ENCODE measurements at regions not wholly inside any gene's neighbourhood (a gene's known extent, or its start where the extent isn't known, plus 50 kb on each side); places are given as distances from the start of the nearest gene placed in this dataset.
"Not testable (repeated sequence)": the region's sequence is repeated elsewhere in the genome, so short reads cannot be mapped to it uniquely, and the experiment has no call there.

DNA sequence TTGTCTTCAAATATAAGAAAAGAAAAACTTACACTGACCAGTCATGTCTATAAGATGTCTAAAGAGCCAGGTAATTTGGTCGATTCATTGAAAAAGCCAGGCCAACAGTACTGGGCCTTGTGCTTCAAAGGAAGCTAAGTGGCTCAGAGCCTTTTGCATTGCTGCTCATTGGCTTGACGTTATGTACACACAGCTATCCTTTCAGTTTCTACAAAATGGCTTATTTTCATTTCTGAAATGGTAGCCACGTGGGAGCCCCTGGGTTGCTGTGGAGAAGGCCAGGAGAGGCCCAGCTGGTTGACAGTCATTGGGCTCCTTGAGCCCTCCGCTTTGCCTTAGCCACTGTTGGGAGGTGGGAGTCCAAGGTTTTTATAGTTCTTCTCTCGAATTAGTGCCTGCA, 199.1 kb upstream of the CXorf66 start:
- Mint-ChIP-seq H3K36me3 (ENCODE audit: insufficient read depth) (no peaks in the 10 kb centered on the region), H3K4me1 (ENCODE audit: low read depth) (no peaks in the 10 kb centered on the region), H3K9me3 (no peaks in the 10 kb centered on the region), H3K27me3 (ENCODE audit: low read depth) (no peaks in the 10 kb centered on the region), H3K4me3 (no peak overlapping the region)
- DNase-seq = no peak
- no peak for ATAC-seq

DNA sequence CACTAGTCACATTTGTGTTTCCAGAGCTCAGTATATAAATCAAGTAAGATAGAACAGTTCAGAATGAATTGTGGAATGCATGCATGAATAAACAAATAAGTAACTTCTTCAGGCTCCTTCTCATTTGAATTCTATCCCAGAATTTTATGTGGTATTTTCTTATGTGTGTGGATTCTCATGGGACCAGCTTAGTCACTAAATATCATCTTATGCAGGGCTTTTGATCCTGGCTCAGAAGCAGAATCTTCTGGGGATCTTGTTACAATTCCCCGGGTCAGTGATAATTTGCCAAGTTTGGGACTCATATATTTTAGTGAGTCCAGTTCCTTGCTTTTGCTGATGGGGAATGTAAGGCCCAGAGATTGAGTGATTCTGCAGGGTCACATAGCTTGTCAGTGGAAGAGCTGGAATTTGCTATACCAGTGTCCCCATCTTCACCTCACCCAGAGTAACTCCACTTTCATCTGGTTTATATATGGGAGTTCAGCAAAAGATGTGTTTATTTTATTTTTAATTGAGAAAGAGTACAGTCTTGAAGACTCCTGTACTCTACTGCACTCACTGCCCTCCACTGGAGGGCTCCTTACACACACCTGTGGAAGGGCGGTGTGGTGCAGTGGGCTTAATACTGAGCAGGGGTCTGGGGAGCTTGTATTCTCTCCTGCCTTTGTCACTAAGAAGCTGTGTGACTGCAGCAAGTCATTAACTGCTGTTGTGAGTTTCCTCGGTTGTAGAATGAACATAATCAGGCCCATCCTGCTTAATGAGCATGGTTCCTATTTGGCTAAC, 198.2 kb upstream of the CXorf66 start:
- Mint-ChIP-seq H3K9me3 (no peaks in the 10 kb centered on the region), H3K36me3 (ENCODE audit: insufficient read depth) (no peaks in the 10 kb centered on the region), H3K4me3 (no peak overlapping the region), H3K27me3 (ENCODE audit: low read depth) (no peaks in the 10 kb centered on the region), H3K4me1 (ENCODE audit: low read depth) (no peaks in the 10 kb centered on the region)
- DNase-seq (no peak), ATAC-seq (no peak)

DNA sequence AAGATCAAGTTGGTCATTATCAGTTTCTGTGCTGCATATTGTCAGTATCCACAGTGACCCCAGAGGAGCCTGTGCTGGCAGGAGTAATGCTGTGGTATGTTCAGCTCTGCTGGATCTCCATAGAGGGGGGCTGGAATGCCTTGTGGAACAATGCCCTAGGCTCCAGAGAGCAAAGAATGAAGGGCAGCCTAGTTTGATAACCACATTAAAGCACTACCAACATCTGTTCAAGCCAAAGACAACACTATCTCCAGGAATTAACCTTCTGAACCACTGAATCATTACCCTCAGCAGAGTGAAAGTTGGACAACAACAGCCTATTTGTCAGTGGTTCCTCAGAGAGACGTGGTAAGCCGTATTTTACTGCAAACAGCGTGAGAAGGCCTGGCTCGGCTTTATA, 192.3 kb upstream of the CXorf66 start:
- Mint-ChIP-seq H3K36me3 (ENCODE audit: insufficient read depth) (no peaks in the 10 kb centered on the region), H3K27me3 (ENCODE audit: low read depth) (no peaks in the 10 kb centered on the region), H3K4me1 (ENCODE audit: low read depth) (no peaks in the 10 kb centered on the region), H3K4me3 (no peak overlapping the region), H3K9me3 (no peaks in the 10 kb centered on the region)
- ATAC-seq (no peak), DNase-seq (no peak)

DNA sequence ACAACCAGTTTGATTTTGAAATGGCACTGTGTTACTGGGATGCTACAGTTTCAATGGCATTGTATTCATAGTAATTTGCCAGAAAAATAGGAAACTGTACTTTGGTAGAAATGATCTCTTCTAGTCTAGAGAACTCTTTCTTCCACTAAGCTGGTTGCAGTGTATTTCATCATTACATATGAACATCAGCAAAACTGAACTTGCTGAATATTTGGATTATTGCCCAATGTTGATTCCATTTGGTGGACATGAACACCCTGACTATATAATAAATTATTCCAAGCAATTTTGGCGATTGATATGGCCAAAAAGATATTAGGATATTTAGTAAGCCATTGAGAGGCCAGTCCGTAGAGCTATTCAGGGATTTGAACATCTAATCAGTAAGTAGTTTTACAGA, 191.8 kb upstream of the CXorf66 start:
- Mint-ChIP-seq H3K4me3 (no peak overlapping the region), H3K4me1 (ENCODE audit: low read depth) (no peaks in the 10 kb centered on the region), H3K36me3 (ENCODE audit: insufficient read depth) (no peaks in the 10 kb centered on the region), H3K27me3 (ENCODE audit: low read depth) (no peaks in the 10 kb centered on the region), H3K9me3 (no peaks in the 10 kb centered on the region)
- DNase-seq (no peak), ATAC-seq (no peak)

DNA sequence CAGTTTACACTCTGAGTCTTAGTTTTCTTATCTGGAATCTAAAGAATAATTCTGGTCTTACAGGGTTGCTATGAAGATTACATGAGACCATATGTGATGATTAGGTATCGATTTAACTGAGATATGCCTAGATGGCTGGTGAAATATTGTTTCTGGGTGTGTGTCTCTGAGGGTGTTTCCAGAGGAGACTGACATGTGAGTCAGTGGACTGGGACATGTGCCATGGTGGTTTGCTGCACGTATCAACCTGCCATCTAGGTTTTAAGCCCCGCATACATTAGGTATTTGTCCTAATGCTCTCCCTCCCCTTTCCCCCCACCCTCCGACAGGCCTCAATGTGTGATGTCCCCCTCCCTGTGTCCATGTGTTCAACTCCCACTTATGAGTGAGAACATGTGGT, 186.0 kb upstream of the CXorf66 start:
- Mint-ChIP-seq H3K4me1 (ENCODE audit: low read depth) (no peaks in the 10 kb centered on the region), H3K27me3 (ENCODE audit: low read depth) (no peaks in the 10 kb centered on the region), H3K4me3 (no peak overlapping the region), H3K36me3 (ENCODE audit: insufficient read depth) (no peaks in the 10 kb centered on the region), H3K9me3 (no peaks in the 10 kb centered on the region)
- no peak for DNase-seq
- ATAC-seq = no peak

DNA sequence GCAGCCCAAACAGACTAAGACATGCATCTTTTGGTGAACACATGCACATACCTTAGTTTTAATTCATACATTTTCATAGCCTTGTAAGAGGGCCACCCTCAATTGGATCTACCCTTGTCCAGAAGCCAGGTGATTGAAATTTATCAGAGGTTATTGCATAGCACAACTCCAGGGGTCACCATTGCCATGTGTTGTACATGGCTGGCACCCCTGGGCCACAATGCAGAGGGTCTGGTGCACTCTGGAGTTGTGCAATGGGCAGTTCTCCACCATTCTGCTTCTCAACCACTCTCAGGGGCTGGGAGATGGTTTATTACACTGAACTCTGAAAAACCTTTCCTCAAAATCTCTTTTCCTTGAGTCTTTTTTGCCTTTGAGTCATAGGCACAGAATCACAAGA, 184.4 kb upstream of the CXorf66 start:
- DNase-seq = no peak
- ATAC-seq = no peak
- H3K4me3 Mint-ChIP-seq = no peak overlapping the region
- H3K4me1 Mint-ChIP-seq (ENCODE audit: low read depth) = no peaks in the 10 kb centered on the region
- H3K9me3 Mint-ChIP-seq = no peaks in the 10 kb centered on the region
- no peaks in the 10 kb centered on the region for H3K36me3 Mint-ChIP-seq (ENCODE audit: insufficient read depth)
- H3K27me3 Mint-ChIP-seq (ENCODE audit: low read depth) = no peaks in the 10 kb centered on the region

DNA sequence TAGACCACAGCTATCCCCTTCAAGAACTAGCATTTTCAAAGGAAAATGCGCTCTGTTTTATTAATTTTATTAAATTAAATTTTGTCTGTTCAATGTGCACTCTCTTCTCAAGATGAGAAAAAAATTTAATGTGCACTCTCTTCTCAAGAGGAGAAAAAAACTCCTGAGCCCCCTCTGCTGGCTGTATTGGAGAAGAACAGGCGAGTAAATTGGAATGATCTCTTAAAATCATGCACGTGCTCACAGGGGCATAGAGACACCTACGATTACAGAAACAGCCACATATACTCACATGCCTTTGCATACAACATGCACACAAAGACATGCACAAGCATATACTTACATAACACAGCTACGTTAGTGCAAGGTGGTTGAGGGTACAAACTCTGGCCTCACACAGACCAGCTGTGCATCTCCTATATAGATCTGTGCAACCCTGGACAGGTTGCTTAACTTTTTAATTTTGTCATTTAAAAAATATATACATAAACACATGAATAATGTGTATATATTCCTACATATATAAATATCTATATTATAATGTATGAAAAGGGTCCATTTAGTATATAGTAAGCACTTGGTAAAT, 176.2 kb upstream of the CXorf66 start:
- Mint-ChIP-seq H3K4me3 (no peak overlapping the region), H3K27me3 (ENCODE audit: low read depth) (no peaks in the 10 kb centered on the region)

DNA sequence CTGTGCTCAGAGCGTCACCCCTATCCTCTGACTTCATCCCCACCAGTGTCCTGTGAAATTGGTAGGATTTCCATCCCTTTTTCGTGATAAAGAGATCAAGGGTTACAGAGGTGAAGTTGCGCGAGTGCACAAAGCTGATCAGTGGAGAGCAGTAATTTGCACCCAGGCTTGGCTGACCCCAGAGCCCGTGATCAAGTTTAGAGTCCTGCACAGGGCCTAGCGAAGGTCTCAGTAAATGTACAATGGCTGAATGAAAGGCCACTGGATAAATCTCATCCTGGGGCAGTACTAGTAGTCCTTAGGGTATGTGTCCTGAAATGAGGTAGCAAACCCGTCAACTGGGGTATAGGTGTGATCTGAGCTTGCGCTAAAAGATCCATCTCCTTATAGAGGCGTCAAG, 173.2 kb upstream of the CXorf66 start:
- H3K27me3 Mint-ChIP-seq (ENCODE audit: low read depth); ATAC-seq; H3K9me3 Mint-ChIP-seq; H3K4me1 Mint-ChIP-seq (ENCODE audit: low read depth); H3K4me3 Mint-ChIP-seq; H3K36me3 Mint-ChIP-seq (ENCODE audit: insufficient read depth); DNase-seq: not testable (repeated sequence)

More for the DNA sequence above, 176.2 kb upstream of the CXorf66 start:
- Mint-ChIP-seq H3K4me1 (ENCODE audit: low read depth) (no peaks in the 10 kb centered on the region), H3K36me3 (ENCODE audit: insufficient read depth) (no peaks in the 10 kb centered on the region), H3K9me3 (no peaks in the 10 kb centered on the region)
- DNase-seq (no peak), ATAC-seq (peak in 1 of 2 donors; percentile 25)

DNA sequence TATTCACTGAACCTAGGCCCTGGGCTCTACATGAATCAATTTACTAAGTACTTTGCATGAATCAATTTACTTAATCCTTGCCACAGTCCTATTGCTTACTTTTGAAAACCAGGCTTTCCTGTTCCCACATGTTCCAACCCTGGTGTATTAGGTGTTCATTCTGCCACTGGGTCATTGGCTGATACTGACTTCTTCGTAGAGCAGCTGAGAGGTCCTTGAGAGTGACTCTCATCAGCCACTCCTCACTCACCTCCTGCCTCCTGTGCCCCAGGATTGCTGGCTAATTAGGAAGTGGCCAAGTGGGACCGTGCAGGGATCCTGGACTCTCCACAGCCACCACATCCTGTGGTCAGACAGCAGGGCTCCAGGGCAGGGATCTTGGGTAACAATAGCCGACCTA, 172.7 kb upstream of the CXorf66 start:
- not testable (repeated sequence) for H3K9me3 Mint-ChIP-seq; H3K4me3 Mint-ChIP-seq; ATAC-seq; H3K27me3 Mint-ChIP-seq (ENCODE audit: low read depth); DNase-seq; H3K36me3 Mint-ChIP-seq (ENCODE audit: insufficient read depth); H3K4me1 Mint-ChIP-seq (ENCODE audit: low read depth)

DNA sequence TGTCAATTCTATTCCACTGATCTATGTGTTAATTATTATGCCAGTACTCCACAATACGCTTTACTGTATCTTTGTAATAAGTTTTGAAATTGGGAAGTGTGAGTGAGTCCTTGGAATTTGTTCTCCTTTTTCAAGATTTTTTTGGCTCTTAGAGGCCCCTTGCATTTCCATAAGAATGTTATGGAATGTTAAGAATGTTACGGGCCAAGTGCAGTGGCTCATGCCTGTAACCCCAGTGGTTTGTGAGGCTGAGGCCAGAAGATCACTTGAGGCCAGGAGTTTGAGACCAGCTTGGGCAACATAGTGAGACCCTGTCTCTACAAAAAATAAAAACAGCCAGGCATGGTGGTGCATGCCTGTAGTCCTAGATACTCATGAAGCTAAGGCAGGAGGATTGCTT, 167.6 kb upstream of the CXorf66 start:
- DNase-seq (no peak), ATAC-seq (no peak)
- H3K4me1 Mint-ChIP-seq (ENCODE audit: low read depth) = no peaks in the 10 kb centered on the region
- H3K4me3 Mint-ChIP-seq = no peak overlapping the region
- H3K27me3 Mint-ChIP-seq (ENCODE audit: low read depth) = no peaks in the 10 kb centered on the region
- no peaks in the 10 kb centered on the region for H3K9me3 Mint-ChIP-seq
- H3K36me3 Mint-ChIP-seq (ENCODE audit: insufficient read depth) = no peaks in the 10 kb centered on the region

DNA sequence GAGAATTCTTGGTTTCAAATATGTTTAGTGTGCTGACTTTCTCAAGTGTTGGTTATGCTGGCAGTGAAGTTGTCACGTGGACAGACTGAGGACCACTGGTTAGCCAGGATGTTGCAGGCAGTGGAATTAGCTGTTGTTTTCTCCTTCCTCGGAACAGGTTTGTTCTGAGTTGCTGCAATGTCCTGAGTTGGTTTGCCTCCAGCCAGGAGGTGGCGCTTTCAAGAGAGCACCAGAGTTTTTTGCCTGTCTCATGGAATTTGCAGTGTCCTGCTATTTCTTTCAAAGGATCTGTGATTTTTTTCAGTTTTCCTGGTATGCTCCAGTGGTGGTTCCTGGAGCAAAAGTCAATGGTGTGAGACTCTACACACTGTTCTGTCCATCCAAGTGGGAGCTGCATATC, 158.1 kb upstream of the CXorf66 start:
- ATAC-seq = no peak
- H3K4me1 Mint-ChIP-seq (ENCODE audit: low read depth) = no peaks in the 10 kb centered on the region
- H3K4me3 Mint-ChIP-seq = no peak overlapping the region
- no peaks in the 10 kb centered on the region for H3K36me3 Mint-ChIP-seq (ENCODE audit: insufficient read depth)
- no peaks in the 10 kb centered on the region for H3K9me3 Mint-ChIP-seq
- peaks cover 4% of the 10 kb centered on the region for H3K27me3 Mint-ChIP-seq (ENCODE audit: low read depth)
- DNase-seq = no peak

DNA sequence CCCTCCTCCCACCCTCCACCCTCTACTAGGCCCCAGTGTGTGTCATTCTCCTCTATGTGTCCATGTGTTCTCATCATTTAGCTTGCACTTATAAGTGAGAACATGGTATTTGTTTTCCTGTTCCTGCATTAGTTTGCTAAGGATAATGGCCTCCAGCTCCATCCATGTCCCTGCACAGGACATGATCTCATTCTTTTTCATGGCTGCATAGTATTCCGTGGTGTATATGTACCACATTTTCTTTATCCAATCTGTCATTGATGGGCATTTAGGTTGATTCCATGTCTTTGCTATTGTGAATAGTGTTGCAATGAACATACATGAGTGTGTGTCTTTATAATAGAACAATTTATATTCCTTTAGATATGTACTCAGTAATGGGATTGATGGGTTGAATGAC, 148.7 kb upstream of the CXorf66 start:
- not testable (repeated sequence) for H3K36me3 Mint-ChIP-seq (ENCODE audit: insufficient read depth); H3K4me1 Mint-ChIP-seq (ENCODE audit: low read depth); ATAC-seq; DNase-seq; H3K4me3 Mint-ChIP-seq; H3K27me3 Mint-ChIP-seq (ENCODE audit: low read depth); H3K9me3 Mint-ChIP-seq

DNA sequence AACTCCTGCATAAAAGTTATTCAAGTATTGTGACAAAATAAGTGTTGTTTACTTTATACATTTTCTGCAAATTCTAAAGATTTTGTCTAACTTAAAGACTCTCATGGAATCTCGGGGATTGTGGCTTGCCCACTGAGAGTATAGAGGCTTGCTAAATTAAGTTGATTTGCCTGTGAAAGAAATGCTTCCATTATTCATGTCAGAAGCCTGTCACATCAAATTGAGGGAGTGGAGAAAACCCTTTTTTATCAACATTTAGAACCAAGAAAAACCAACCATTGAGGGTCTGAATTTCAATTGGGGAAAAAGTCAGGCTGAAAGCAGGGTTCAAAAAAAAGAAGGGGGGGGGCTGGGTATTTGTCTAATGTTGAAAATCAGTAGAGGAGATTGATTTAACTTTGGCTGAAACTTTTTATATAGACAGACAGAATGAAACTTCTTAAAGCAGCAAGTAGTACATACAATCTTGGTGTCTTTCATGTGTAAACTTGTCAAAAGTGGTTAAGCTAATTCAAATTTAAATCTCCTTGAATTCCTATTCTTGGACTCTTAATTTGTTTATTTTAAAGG, 144.8 kb upstream of the CXorf66 start:
- no peaks in the 10 kb centered on the region for H3K9me3 Mint-ChIP-seq
- H3K36me3 Mint-ChIP-seq (ENCODE audit: insufficient read depth) = no peaks in the 10 kb centered on the region
- H3K4me3 Mint-ChIP-seq = no peak overlapping the region
- no peaks in the 10 kb centered on the region for H3K4me1 Mint-ChIP-seq (ENCODE audit: low read depth)
- no peaks in the 10 kb centered on the region for H3K27me3 Mint-ChIP-seq (ENCODE audit: low read depth)
- DNase-seq (no peak), ATAC-seq (no peak)

DNA sequence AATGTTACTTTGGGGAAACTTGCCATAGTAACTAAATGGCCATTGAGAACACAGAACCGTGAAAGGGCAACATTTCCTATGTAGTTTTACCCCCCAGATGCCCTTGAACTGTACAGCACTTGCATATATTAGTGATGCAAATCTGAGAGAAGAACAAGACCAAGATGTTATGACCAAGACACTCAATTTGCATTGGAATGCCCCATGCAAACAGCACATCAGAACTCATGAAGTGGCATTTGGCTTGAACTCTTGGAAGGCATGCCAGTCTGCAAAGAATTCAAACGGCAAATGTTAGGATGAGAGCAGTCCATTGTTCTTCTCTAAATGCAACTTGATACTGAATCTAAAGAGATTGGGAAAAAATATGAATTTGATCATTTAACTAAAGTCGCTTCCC, 139.4 kb upstream of the CXorf66 start:
- Mint-ChIP-seq H3K4me3 (no peak overlapping the region), H3K4me1 (ENCODE audit: low read depth) (no peaks in the 10 kb centered on the region), H3K27me3 (ENCODE audit: low read depth) (no peaks in the 10 kb centered on the region), H3K9me3 (no peaks in the 10 kb centered on the region), H3K36me3 (ENCODE audit: insufficient read depth) (no peaks in the 10 kb centered on the region)
- no peak for ATAC-seq
- DNase-seq = no peak

DNA sequence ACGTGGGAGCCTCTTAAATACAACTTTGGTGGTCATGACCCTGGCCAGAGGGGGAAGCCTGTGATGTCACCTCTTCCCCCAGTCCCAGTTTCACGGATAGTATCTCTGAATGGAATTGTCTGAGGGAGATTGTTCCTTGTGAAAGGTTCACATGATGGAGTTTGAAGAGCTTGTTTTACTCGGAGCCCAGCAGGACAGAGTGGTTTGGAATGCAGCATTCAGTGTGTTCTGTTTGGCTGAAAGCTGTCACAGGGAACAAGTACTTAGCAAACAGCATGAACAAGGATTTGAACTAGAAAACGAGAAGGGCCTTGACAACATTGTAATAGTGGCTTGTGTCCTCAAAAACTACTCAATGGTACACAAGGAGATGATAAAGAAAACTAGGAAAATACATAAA, 133.9 kb upstream of the CXorf66 start:
- H3K36me3 Mint-ChIP-seq (ENCODE audit: insufficient read depth) = no peaks in the 10 kb centered on the region
- no peaks in the 10 kb centered on the region for H3K9me3 Mint-ChIP-seq
- H3K4me3 Mint-ChIP-seq = no peak overlapping the region
- H3K27me3 Mint-ChIP-seq (ENCODE audit: low read depth) = peaks cover 7% of the 10 kb centered on the region
- no peak for ATAC-seq
- H3K4me1 Mint-ChIP-seq (ENCODE audit: low read depth) = no peaks in the 10 kb centered on the region
- DNase-seq = no peak

All from activated T-cell treated with anti-CD3 and anti-CD28 coated beads, Interleukin-2, amount 50 U/mL, for 4 hours (primary cell).